ENCODE measurements at regions not wholly inside any gene's neighbourhood (a gene's known extent, or its start where the extent isn't known, plus 50 kb on each side); places are given as distances from the start of the nearest gene placed in this dataset.
"Not testable (repeated sequence)": the region's sequence is repeated elsewhere in the genome, so short reads cannot be mapped to it uniquely, and the experiment has no call there.

GRCh38 chr15:24385258-24385657 is 290.3 kb upstream of the NPAP1 start:
- CTCF ChIA-PET; FAIRE-seq; POLR2A ChIA-PET; H3K9me3 ChIP-seq; H3K27ac ChIP-seq; DNase-seq (ENCODE audit: low read depth in 1 of 2, low spot score in 1 of 2); ATAC-seq; H3K4me2 ChIP-seq; H3K4me3 ChIP-seq; H3K4me1 ChIP-seq: not testable (repeated sequence)
- WGBS (ENCODE audit: missing lambda C conversion rate): 3% methylated on average over 2 of the region's 2 CpGs

GRCh38 chr15:24394303-24394702 is 281.3 kb upstream of the NPAP1 start:
- Histone ChIP-seq H3K4me1 (no peaks in the 10 kb centered on the region), H3K4me3 (no peak overlapping the region), H3K27ac (no peak overlapping the region), H3K4me2 (no peak overlapping the region), H3K9me3 (no peaks in the 10 kb centered on the region)
- TF ChIP-seq CBX8 (IDR thresholded peaks at IDR 0.05): no peak
- TF ChIP-seq, protein P1, sequence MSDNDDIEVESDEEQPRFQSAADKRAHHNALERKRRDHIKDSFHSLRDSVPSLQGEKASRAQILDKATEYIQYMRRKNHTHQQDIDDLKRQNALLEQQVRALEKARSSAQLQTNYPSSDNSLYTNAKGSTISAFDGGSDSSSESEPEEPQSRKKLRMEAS (IDR thresholded peaks at IDR 0.05): no peak
- no peak for TF ChIP-seq FOSB (CRISPR knock-in tag; IDR thresholded peaks at IDR 0.05)
- no peak for TF ChIP-seq ZFP36 (IDR thresholded peaks at IDR 0.05; ENCODE audit: borderline replicate concordance, partially characterized antibody)
- no peak for TF ChIP-seq NFE2L2 (conservative IDR thresholded peaks at IDR 0.05; ENCODE audit: low read length)
- no peak for TF ChIP-seq FOSL2 (IDR thresholded peaks at IDR 0.05)
- no peak for TF ChIP-seq FOSL2 (CRISPR knock-in tag; IDR thresholded peaks at IDR 0.05)
- no peak for TF ChIP-seq RNF2 (IDR thresholded peaks at IDR 0.05; ENCODE audit: borderline replicate concordance, low read depth)
- TF ChIP-seq EHMT2 (IDR thresholded peaks at IDR 0.05; ENCODE audit: low read depth): no peak
- no peak for TF ChIP-seq BCL3 (IDR thresholded peaks at IDR 0.05)
- TF ChIP-seq JUNB (IDR thresholded peaks at IDR 0.05): no peak
- no peak for TF ChIP-seq NR3C1 (IDR thresholded peaks at IDR 0.05)
- TF ChIP-seq FOXS1 (CRISPR knock-in tag; IDR thresholded peaks at IDR 0.05): no peak
- TF ChIP-seq SREBF2 (IDR thresholded peaks at IDR 0.05): no peak
- DNase-seq (ENCODE audit: low read depth in 1 of 2, low spot score in 1 of 2) (no peak), ATAC-seq (no peak), FAIRE-seq (no peak)
- WGBS (ENCODE audit: missing lambda C conversion rate): 6% methylated on average over 1 of the region's 1 CpG
- ChIA-PET POLR2A (no interaction called here), CTCF (no interaction called here)

- H3K27ac ChIP-seq, POLR2A ChIA-PET: not testable (repeated sequence)
Observed at GRCh38 chr15:24412649-24413048, 262.9 kb upstream of the NPAP1 start.

DNA sequence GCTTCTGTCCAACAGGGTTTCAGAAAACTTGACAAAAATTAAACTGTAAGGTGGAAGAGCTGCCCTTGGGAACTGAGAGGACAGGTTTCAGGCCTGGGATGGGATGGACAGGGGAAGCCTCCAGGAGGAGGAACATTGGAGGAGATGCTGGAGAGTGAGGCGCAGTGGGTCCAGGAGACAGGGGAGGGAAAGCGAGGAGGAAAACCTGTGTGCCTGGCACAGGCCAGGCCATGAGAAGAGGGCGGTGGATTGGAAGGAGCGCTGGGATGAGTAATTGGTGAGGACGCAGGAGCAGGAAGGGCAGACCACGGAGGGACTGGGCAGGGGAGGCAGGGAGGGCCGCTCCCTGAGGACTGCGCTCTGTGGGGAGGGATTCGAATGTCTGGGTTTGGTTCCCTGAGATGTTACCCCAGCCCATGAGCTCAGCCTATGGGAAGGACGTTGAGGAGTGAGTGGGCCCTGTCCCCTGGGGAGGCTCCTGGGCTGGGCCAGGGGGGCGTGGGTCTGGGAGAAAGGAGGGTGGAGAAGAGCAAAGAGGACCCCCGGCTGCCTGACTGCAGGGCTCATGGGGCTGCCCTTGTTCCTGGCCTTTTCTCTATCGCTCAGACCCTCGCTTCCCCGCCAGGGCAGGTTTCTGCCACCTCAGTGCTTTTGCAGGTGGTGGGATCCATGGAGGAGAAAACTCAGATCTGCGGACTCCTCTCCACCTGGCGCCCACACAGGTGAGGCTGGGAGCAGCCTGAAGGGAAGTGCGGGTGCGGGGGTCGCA is 249.1 kb upstream of the NPAP1 start:
- CTCF ChIA-PET; ATAC-seq; H3K4me3 ChIP-seq; H3K4me2 ChIP-seq; POLR2A ChIA-PET; FAIRE-seq; H3K4me1 ChIP-seq; DNase-seq (ENCODE audit: low read depth in 1 of 2, low spot score in 1 of 2); H3K9me3 ChIP-seq; H3K27ac ChIP-seq: not testable (repeated sequence)
- WGBS (ENCODE audit: missing lambda C conversion rate): 30% methylated on average over 18 of the region's 20 CpGs

More at GRCh38 chr15:24412649-24413048, 262.9 kb upstream of the NPAP1 start:
- FAIRE-seq; H3K4me2 ChIP-seq; CTCF ChIA-PET; H3K4me1 ChIP-seq; DNase-seq (ENCODE audit: low read depth in 1 of 2, low spot score in 1 of 2); ATAC-seq; H3K4me3 ChIP-seq; H3K9me3 ChIP-seq: not testable (repeated sequence)
- WGBS (ENCODE audit: missing lambda C conversion rate): 0% methylated on average over 1 of the region's 1 CpG

DNA sequence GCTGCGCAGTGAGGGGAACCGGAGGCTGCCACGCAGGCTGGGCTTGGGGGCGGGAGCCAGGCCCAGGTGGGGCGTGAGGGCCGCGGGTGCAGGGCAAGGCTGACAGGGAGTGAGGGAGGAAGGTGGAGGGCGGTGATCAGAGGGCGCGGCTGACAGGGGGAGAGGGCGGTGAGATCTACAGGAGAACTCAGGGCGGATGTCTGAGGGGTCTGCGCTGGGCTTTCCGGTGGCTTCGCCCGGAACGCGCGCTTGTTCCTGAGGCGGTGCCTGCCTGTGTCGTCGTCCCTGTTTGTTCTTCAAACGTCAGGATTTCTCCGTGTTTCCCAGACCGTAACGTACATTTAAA is 248.5 kb upstream of the NPAP1 start:
- H3K4me3 ChIP-seq; H3K27ac ChIP-seq; CTCF ChIA-PET; H3K4me1 ChIP-seq; H3K4me2 ChIP-seq; DNase-seq (ENCODE audit: low read depth in 1 of 2, low spot score in 1 of 2); FAIRE-seq; H3K9me3 ChIP-seq; ATAC-seq; POLR2A ChIA-PET: not testable (repeated sequence)
- WGBS (ENCODE audit: missing lambda C conversion rate): 49% methylated on average over 23 of the region's 26 CpGs

DNA sequence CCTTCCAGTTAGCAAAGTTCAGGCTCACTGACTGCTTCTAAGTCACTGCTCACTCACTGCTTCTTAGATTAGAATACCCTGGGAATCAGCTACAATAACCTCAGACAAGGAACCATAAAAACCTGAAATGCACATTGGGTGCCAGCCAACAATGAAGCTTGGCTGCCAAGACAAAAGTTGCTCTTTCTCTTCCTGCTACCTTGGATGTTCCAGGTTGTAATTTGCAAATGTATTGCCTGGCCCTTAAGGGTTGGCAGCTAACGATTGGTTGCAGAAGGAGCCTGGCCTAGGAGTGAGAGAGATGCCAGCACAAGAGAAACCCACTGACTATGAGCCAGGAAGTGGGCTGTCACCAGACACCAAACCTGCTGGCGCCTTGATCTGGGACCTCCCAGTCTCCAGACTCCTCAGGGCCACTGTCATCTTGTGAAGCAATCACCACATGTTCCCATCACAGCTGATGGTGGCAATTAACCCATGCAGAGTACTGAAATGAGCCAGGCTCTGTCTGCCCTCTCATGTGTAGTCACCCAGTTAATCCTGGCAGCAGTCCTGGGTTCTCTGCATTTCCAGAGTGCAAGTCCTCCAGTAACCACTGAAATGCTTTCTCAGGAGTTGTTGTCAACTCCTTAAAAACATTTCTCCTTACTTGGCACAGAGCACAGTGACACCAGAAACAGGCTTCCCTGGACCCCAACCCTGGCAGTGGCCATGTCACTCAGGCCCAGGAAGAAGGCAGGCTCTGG is 240.3 kb upstream of the NPAP1 start:
- CTCF ChIA-PET; DNase-seq (ENCODE audit: low read depth in 1 of 2, low spot score in 1 of 2); H3K27ac ChIP-seq; ATAC-seq; H3K4me1 ChIP-seq; POLR2A ChIA-PET; FAIRE-seq; H3K4me3 ChIP-seq; H3K9me3 ChIP-seq; H3K4me2 ChIP-seq: not testable (repeated sequence)
- 0% methylated on average over 2 of the region's 2 CpGs for WGBS (ENCODE audit: missing lambda C conversion rate)

DNA sequence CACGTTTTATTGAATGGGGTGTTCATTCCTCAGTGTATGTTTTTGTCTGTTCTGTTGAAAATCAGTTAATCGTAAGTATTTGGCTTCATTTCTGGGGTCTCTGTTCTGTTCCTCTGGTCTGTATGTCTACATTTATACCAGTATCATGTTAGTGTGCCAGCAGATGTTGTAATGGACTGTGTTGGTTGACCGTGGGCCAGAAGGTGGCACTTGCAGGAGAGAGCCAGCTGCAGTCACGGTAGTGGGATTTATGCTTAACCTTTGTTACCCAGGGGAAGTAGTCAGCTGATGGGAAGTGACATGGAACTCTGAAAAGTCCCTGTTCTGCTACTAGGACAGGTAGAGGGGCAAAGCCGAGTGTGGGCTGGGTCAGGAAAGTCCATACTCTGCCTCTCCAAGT is 238.3 kb upstream of the NPAP1 start:
- H3K4me3 ChIP-seq; H3K9me3 ChIP-seq; H3K4me2 ChIP-seq; H3K4me1 ChIP-seq; DNase-seq (ENCODE audit: low read depth in 1 of 2, low spot score in 1 of 2); CTCF ChIA-PET; FAIRE-seq; H3K27ac ChIP-seq; ATAC-seq; POLR2A ChIA-PET: not testable (repeated sequence)
- 0% methylated on average over 4 of the region's 5 CpGs for WGBS (ENCODE audit: missing lambda C conversion rate)

GRCh38 chr15:24437735-24438134 is 237.8 kb upstream of the NPAP1 start:
- DNase-seq (ENCODE audit: low read depth in 1 of 2, low spot score in 1 of 2); ATAC-seq; H3K4me3 ChIP-seq; FAIRE-seq; H3K9me3 ChIP-seq; CTCF ChIA-PET; H3K4me2 ChIP-seq; H3K27ac ChIP-seq; H3K4me1 ChIP-seq; POLR2A ChIA-PET: not testable (repeated sequence)
- no CpG with 5 or more reads among the region's 1 CpG for WGBS (ENCODE audit: missing lambda C conversion rate)
